ENCODE measurements at regions not wholly inside any gene's neighbourhood (a gene's known extent, or its start where the extent isn't known, plus 50 kb on each side); places are given as distances from the start of the nearest gene placed in this dataset.
"Not testable (repeated sequence)": the region's sequence is repeated elsewhere in the genome, so short reads cannot be mapped to it uniquely, and the experiment has no call there.

DNA sequence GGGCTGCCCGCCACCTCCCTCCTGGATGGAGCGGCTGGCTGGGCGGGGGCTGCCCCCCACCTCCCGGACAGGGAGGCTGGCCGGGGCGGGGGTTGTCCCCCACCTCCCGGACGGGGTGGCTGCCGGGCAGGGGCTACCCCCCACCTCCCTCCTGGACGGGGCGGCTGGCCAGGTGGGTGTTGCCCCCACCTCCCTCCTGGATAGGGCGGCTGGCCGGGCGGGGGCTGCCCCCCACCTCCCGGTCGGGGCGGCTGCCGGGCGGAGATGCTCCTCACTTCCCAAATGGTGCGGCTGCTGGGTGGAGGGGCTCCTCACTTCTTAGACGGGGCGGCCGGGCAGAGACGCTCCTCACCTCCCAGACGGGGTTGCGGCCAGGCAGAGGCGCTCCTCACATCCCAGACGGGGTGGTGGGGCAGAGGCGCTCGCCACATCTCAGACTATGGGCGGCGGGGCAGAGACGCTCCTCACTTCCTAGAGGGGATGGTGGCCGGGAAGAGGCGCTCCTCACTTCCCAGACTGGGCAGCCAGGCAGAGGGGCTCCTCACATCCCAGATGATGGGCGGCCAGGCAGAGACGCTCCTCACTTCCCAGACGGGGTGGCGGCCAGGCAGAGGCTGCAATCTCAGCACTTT is 153.9 kb upstream of the OR4C13 start:
- WGBS (ENCODE audit: insufficient coverage), result 89% methylated on average over 14 of the region's 39 CpGs
- H3K4me3 ChIP-seq (ENCODE audit: control insufficient read depth in 1 of 7, extremely low read depth in 1 of 7, insufficient read depth in 4 of 7, low read depth in 2 of 7, low read length in 6 of 7); H3K27ac ChIP-seq (ENCODE audit: insufficient read depth in 1 of 2, low read depth in 1 of 2, low read length in 2 of 2, poor library complexity in 1 of 2, severe bottlenecking in 2 of 2); H3K9me3 ChIP-seq (ENCODE audit: control extremely low read depth in 1 of 5, control insufficient read depth in 4 of 5, insufficient read depth in 2 of 5, low read depth in 1 of 5, low read length in 4 of 5); H3K27me3 ChIP-seq (replicated peaks in 2 of 5; ENCODE audit: control insufficient read depth in 4 of 5, insufficient read depth in 5 of 5, low read length in 4 of 5); POLR2A ChIA-PET; DNase-seq; H3K4me1 ChIP-seq (ENCODE audit: control extremely low read depth in 1 of 4, control insufficient read depth in 4 of 4, insufficient read depth in 4 of 4, low read length in 3 of 4); CTCF ChIA-PET; H3K36me3 ChIP-seq (ENCODE audit: control insufficient read depth in 4 of 4, insufficient read depth in 4 of 4, low read length in 3 of 4): not testable (repeated sequence)

DNA sequence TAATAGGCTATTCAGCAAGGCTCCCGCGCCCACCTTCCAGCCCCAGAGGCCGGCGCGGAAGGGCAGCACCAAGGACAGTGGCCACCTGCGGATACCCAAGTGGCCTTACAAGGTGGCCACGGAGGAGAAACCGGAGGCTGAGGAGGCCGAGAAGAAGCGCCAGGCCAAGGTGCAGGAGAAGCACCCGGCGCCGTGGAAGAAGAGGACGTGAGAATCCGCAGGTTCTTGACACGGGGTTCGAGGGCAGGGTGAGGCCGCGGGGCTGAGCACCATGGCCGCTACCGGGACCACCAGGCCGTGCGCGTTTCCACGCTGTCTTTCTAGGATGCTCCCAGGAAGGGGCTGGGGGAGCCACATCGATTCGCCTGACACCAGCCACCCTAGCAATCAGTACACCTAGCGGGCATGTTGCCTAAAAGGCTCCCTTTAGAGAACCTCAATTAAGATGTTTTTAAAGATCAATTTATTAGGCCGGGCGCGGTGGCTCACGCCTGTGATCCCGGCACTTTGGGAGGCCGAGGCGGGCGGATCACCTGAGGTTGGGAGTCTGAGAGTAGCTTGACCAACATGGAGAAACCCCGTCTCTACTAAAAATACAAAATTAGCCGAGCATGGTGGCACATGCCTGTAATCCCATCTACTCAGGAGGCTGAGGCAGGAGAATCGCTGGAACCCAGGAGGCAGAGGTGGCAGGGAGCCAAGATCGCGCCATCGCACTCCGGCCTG is 134.3 kb upstream of the OR4C13 start:
- H3K4me1 ChIP-seq (ENCODE audit: control extremely low read depth in 1 of 4, control insufficient read depth in 4 of 4, insufficient read depth in 4 of 4, low read length in 3 of 4); H3K27ac ChIP-seq (ENCODE audit: insufficient read depth in 1 of 2, low read depth in 1 of 2, low read length in 2 of 2, poor library complexity in 1 of 2, severe bottlenecking in 2 of 2); H3K9me3 ChIP-seq (ENCODE audit: control extremely low read depth in 1 of 5, control insufficient read depth in 4 of 5, insufficient read depth in 2 of 5, low read depth in 1 of 5, low read length in 4 of 5); H3K27me3 ChIP-seq (replicated peaks in 2 of 5; ENCODE audit: control insufficient read depth in 4 of 5, insufficient read depth in 5 of 5, low read length in 4 of 5); CTCF ChIA-PET; DNase-seq; H3K36me3 ChIP-seq (ENCODE audit: control insufficient read depth in 4 of 4, insufficient read depth in 4 of 4, low read length in 3 of 4); POLR2A ChIA-PET; H3K4me3 ChIP-seq (ENCODE audit: control insufficient read depth in 1 of 7, extremely low read depth in 1 of 7, insufficient read depth in 4 of 7, low read depth in 2 of 7, low read length in 6 of 7): not testable (repeated sequence)
- 91% methylated on average over 25 of the region's 43 CpGs for WGBS (ENCODE audit: insufficient coverage)

DNA sequence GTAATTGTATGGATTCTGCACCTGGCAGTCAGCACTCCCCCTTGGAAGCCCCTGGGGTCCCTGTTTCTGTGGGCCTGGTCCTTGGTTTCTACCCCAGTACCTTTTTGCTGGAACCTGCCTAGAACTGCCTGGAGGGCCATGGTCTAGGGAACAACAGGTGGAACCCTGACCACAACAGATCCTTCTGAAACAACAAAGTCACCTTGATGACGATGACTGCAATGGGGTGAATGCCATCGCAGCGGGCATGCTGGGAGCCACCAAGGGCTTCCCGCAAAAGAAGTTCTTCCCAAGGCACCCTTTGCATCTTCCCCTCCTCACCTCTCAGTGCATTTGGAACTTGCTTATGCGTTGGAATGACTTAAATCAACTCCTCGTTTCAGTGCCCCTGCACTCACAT is 129.0 kb upstream of the OR4C13 start:
- H3K4me3 ChIP-seq (ENCODE audit: control insufficient read depth in 1 of 7, extremely low read depth in 1 of 7, insufficient read depth in 4 of 7, low read depth in 2 of 7, low read length in 6 of 7); H3K27me3 ChIP-seq (replicated peaks in 2 of 5; ENCODE audit: control insufficient read depth in 4 of 5, insufficient read depth in 5 of 5, low read length in 4 of 5); CTCF ChIA-PET; POLR2A ChIA-PET; H3K27ac ChIP-seq (ENCODE audit: insufficient read depth in 1 of 2, low read depth in 1 of 2, low read length in 2 of 2, poor library complexity in 1 of 2, severe bottlenecking in 2 of 2); H3K4me1 ChIP-seq (ENCODE audit: control extremely low read depth in 1 of 4, control insufficient read depth in 4 of 4, insufficient read depth in 4 of 4, low read length in 3 of 4); H3K36me3 ChIP-seq (ENCODE audit: control insufficient read depth in 4 of 4, insufficient read depth in 4 of 4, low read length in 3 of 4); H3K9me3 ChIP-seq (ENCODE audit: control extremely low read depth in 1 of 5, control insufficient read depth in 4 of 5, insufficient read depth in 2 of 5, low read depth in 1 of 5, low read length in 4 of 5); DNase-seq: not testable (repeated sequence)
- WGBS (ENCODE audit: insufficient coverage), result 93% methylated on average over 4 of the region's 6 CpGs

DNA sequence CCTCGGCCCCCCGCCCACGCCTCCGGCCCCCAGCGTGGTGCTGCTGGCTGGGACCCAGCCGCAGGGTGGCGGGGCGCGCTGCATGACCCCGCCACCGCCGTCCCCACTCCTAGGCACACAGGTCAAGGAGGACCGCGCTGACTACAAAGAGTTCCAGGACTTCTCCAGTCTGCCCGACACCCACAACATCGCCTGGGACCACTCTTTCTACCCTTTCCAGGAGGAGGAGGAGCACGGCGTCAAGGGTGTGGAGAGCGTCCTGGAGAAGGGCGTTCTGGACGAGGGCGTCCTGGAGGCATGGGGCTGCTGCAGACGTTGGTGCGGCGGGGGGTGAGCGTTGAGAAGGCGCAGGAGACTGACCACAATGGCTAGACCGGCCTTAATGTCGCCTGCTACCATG is 101.7 kb upstream of the OR4C13 start:
- H3K27ac ChIP-seq (ENCODE audit: insufficient read depth in 1 of 2, low read depth in 1 of 2, low read length in 2 of 2, poor library complexity in 1 of 2, severe bottlenecking in 2 of 2); H3K4me1 ChIP-seq (ENCODE audit: control extremely low read depth in 1 of 4, control insufficient read depth in 4 of 4, insufficient read depth in 4 of 4, low read length in 3 of 4); POLR2A ChIA-PET; H3K4me3 ChIP-seq (ENCODE audit: control insufficient read depth in 1 of 7, extremely low read depth in 1 of 7, insufficient read depth in 4 of 7, low read depth in 2 of 7, low read length in 6 of 7); H3K9me3 ChIP-seq (ENCODE audit: control extremely low read depth in 1 of 5, control insufficient read depth in 4 of 5, insufficient read depth in 2 of 5, low read depth in 1 of 5, low read length in 4 of 5); DNase-seq; H3K27me3 ChIP-seq (replicated peaks in 2 of 5; ENCODE audit: control insufficient read depth in 4 of 5, insufficient read depth in 5 of 5, low read length in 4 of 5); CTCF ChIA-PET; H3K36me3 ChIP-seq (ENCODE audit: control insufficient read depth in 4 of 4, insufficient read depth in 4 of 4, low read length in 3 of 4): not testable (repeated sequence)
- 91% methylated on average over 21 of the region's 29 CpGs for WGBS (ENCODE audit: insufficient coverage)

DNA sequence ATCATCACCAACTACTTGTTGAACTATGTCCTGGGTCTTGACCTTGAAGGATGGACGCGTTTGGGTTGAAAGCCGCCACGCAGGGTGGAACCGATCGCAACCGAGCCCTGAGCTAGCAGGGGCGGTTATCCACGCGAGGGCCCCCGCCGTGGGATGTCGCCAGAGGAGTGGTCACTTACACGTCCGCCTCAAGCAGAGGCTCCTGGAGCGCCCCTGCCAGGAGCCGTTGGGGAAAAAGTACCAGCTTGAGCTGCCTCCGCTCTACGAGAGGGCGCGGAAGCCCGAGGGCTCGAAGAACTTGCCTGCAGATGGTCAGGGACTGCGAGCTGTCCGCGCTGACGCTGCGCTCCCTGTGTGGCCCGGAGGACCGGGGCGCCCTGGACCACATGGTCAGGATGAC is 100.7 kb upstream of the OR4C13 start:
- no peak overlapping the region for H3K4me3 ChIP-seq (ENCODE audit: control insufficient read depth in 1 of 7, extremely low read depth in 1 of 7, insufficient read depth in 4 of 7, low read depth in 2 of 7, low read length in 6 of 7)
- no peaks in the 10 kb centered on the region for H3K4me1 ChIP-seq (ENCODE audit: control extremely low read depth in 1 of 4, control insufficient read depth in 4 of 4, insufficient read depth in 4 of 4, low read length in 3 of 4)
- H3K27me3 ChIP-seq (replicated peaks in 2 of 5; ENCODE audit: control insufficient read depth in 4 of 5, insufficient read depth in 5 of 5, low read length in 4 of 5), result no peaks in the 10 kb centered on the region
- peaks cover 0 to 7% (median 0%) of the 10 kb centered on the region in 5 experiments for H3K9me3 ChIP-seq (ENCODE audit: control extremely low read depth in 1 of 5, control insufficient read depth in 4 of 5, insufficient read depth in 2 of 5, low read depth in 1 of 5, low read length in 4 of 5)
- 70% methylated on average over 31 of the region's 31 CpGs for WGBS (ENCODE audit: insufficient coverage)
- CTCF ChIA-PET, result no interaction called here
- no peak overlapping the region for H3K27ac ChIP-seq (ENCODE audit: insufficient read depth in 1 of 2, low read depth in 1 of 2, low read length in 2 of 2, poor library complexity in 1 of 2, severe bottlenecking in 2 of 2)
- POLR2A ChIA-PET, result no interaction called here
- DNase-seq, result no peak
- no peaks in the 10 kb centered on the region for H3K36me3 ChIP-seq (ENCODE audit: control insufficient read depth in 4 of 4, insufficient read depth in 4 of 4, low read length in 3 of 4)

DNA sequence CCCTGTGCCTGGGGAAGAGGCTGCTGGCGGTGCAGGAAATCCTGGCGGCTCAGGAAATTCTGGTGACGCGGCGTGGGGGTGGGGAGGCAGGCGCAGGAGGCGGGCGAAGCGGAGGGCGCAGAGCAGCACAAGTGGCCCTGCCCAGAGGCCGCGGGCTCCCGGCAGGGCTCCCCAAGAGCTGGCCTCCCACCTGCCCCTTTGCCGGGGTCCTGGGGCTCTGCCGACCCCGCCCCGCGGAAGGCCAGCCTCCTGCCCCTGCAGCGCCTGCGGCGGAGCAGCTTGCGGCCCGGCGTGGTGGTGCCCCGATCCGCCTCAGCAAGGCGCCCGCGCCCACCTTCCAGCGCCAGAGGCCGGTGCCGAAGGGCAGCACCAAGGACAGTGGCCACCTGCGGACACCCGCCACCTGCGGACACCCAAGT is 100.2 kb upstream of the OR4C13 start:
- H3K4me3 ChIP-seq (ENCODE audit: control insufficient read depth in 1 of 7, extremely low read depth in 1 of 7, insufficient read depth in 4 of 7, low read depth in 2 of 7, low read length in 6 of 7), result no peak overlapping the region
- no peaks in the 10 kb centered on the region for H3K27me3 ChIP-seq (replicated peaks in 2 of 5; ENCODE audit: control insufficient read depth in 4 of 5, insufficient read depth in 5 of 5, low read length in 4 of 5)
- H3K36me3 ChIP-seq (ENCODE audit: control insufficient read depth in 4 of 4, insufficient read depth in 4 of 4, low read length in 3 of 4), result no peaks in the 10 kb centered on the region
- no peak for DNase-seq
- peaks cover 0 to 7% (median 0%) of the 10 kb centered on the region in 5 experiments for H3K9me3 ChIP-seq (ENCODE audit: control extremely low read depth in 1 of 5, control insufficient read depth in 4 of 5, insufficient read depth in 2 of 5, low read depth in 1 of 5, low read length in 4 of 5)
- no peak overlapping the region for H3K27ac ChIP-seq (ENCODE audit: insufficient read depth in 1 of 2, low read depth in 1 of 2, low read length in 2 of 2, poor library complexity in 1 of 2, severe bottlenecking in 2 of 2)
- ChIA-PET POLR2A (no interaction called here), CTCF (no interaction called here)
- H3K4me1 ChIP-seq (ENCODE audit: control extremely low read depth in 1 of 4, control insufficient read depth in 4 of 4, insufficient read depth in 4 of 4, low read length in 3 of 4), result no peaks in the 10 kb centered on the region
- 45% methylated on average over 24 of the region's 35 CpGs for WGBS (ENCODE audit: insufficient coverage)

DNA sequence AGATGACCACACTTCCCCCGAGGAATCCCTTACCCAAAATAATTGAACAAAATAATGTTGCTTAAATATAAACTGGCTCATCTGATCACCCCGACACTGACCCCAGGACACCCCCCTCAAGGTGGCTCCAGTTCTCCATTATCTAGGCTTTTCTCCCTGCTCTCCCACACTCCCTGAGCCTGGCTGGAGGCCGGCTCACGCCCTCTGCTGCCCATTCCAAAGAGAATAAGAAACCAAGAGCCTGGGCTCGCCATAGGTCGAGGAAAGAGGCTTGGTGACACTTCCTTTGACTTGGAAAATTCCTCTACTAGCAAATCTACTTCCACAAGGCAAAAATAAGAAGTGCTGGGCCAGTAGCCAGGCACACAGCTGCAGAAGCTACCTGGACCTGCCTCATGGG is 63.3 kb upstream of the OR4C13 start:
- H3K27ac ChIP-seq (ENCODE audit: insufficient read depth in 1 of 2, low read depth in 1 of 2, low read length in 2 of 2, poor library complexity in 1 of 2, severe bottlenecking in 2 of 2); POLR2A ChIA-PET: not testable (repeated sequence)
- WGBS (ENCODE audit: insufficient coverage), result 73% methylated on average over 4 of the region's 6 CpGs

More for the DNA sequence above, 63.3 kb upstream of the OR4C13 start:
- H3K4me1 ChIP-seq (ENCODE audit: control extremely low read depth in 1 of 4, control insufficient read depth in 4 of 4, insufficient read depth in 4 of 4, low read length in 3 of 4); DNase-seq; H3K27me3 ChIP-seq (replicated peaks in 2 of 5; ENCODE audit: control insufficient read depth in 4 of 5, insufficient read depth in 5 of 5, low read length in 4 of 5); H3K4me3 ChIP-seq (ENCODE audit: control insufficient read depth in 1 of 7, extremely low read depth in 1 of 7, insufficient read depth in 4 of 7, low read depth in 2 of 7, low read length in 6 of 7); H3K9me3 ChIP-seq (ENCODE audit: control extremely low read depth in 1 of 5, control insufficient read depth in 4 of 5, insufficient read depth in 2 of 5, low read depth in 1 of 5, low read length in 4 of 5); CTCF ChIA-PET; H3K36me3 ChIP-seq (ENCODE audit: control insufficient read depth in 4 of 4, insufficient read depth in 4 of 4, low read length in 3 of 4): not testable (repeated sequence)
